H1 (cell line): ENCODE measurements at regions not wholly inside any gene's neighbourhood (a gene's known extent, or its start where the extent isn't known, plus 50 kb on each side); places are given as distances from the start of the nearest gene placed in this dataset.

ENCODE experiments used
- CTCF ChIA-PET: fragments of 300-600 bp; sonication (Branson Sonifier 250); formaldehyde crosslinking; loops from one replicate; lab custom pipeline; 2021; ENCODE audit not compliant: partially characterized antibody; lab: Charles Lee
- POLR2A ChIA-PET: fragments of 300-600 bp; sonication (Branson Sonifier 250); formaldehyde crosslinking; loops from one replicate; lab custom pipeline; 2021; ENCODE audit warnings: inconsistent platforms; ENCODE audit not compliant: partially characterized antibody; lab: Charles Lee
- DNase-seq, 2 experiments: peaks; one replicate each; pipeline versions ENCODE4 v3.0.0 to v3.0.0-alpha.2; 2010 to 2022; ENCODE audit warnings: low spot score in 2 of 2, low read depth in 1 of 2, mixed read lengths in 1 of 2
- FAIRE-seq: peaks from 2 replicates; lab custom pipeline; 2011; peaks lifted over from hg19 to GRCh38; lab: Jason Lieb, UNC
- H2AFZ ChIP-seq: 2 replicates; pipeline ENCODE4 v1.8.1; 2012; ENCODE audit warnings: low read length, inconsistent platforms
- H2AK5ac ChIP-seq: 2 replicates; pipeline ENCODE4 v1.6.1; 2013; ENCODE audit warnings: low read depth, low read length
- H2BK120ac ChIP-seq: replicated peaks from 2 replicates; pipeline ENCODE3; 2013; ENCODE audit warnings: low read depth, low read length, inconsistent platforms
- H2BK12ac ChIP-seq: 2 replicates; pipeline ENCODE4 v1.6.1; 2013; ENCODE audit warnings: low read depth, low read length
- H2BK15ac ChIP-seq: 2 replicates; pipeline ENCODE4 v1.6.1; 2013; ENCODE audit warnings: low read length
- H2BK20ac ChIP-seq: 2 replicates; pipeline ENCODE4 v1.6.1; 2013; ENCODE audit warnings: low read length
- H2BK5ac ChIP-seq: 2 replicates; pipeline ENCODE4 v1.6.1; 2013; ENCODE audit warnings: low read depth, low read length
- H3K14ac ChIP-seq: 2 replicates; pipeline ENCODE4 v1.6.1; 2013; ENCODE audit warnings: inconsistent platforms; ENCODE audit not compliant: insufficient read length
- H3K18ac ChIP-seq: 2 replicates; pipeline ENCODE4 v1.6.1; 2013; ENCODE audit warnings: low read length; ENCODE audit errors: extremely low read depth
- H3K23ac ChIP-seq: 2 replicates; pipeline ENCODE4 v1.6.1; 2013; ENCODE audit warnings: inconsistent platforms; ENCODE audit not compliant: insufficient read length
- H3K23me2 ChIP-seq: 2 replicates; pipeline ENCODE4 v1.6.1; 2013; ENCODE audit warnings: low read depth, low read length
- H3K27ac ChIP-seq: 2 replicates; pipeline ENCODE4 v1.6.1; 2011; ENCODE audit warnings: low read depth, low read length, inconsistent platforms
- H3K27me3 ChIP-seq, 4 experiments: replicated peaks in 1 of 4; 1 replicate in 1 of 4; 2 replicates in 3 of 4; pipeline versions ENCODE4 v1.6.1 to v1.8.1; 2011 to 2013; ENCODE audit warnings: low read length in 3 of 4, mild to moderate bottlenecking in 3 of 4, inconsistent platforms in 2 of 4, mixed read lengths in 2 of 4, moderate library complexity in 1 of 4; ENCODE audit not compliant: control insufficient read depth in 3 of 4, insufficient read depth in 3 of 4; ENCODE audit errors: extremely low read depth in 1 of 4
- H3K36me3 ChIP-seq, 4 experiments: 2 replicates each; pipeline versions ENCODE4 v1.6.1 to v1.8.1; 2011 to 2013; ENCODE audit warnings: mild to moderate bottlenecking in 4 of 4, low read length in 3 of 4, moderate library complexity in 2 of 4, control low read depth in 1 of 4, inconsistent platforms in 1 of 4; ENCODE audit not compliant: insufficient read depth in 4 of 4, control insufficient read depth in 2 of 4
- H3K4ac ChIP-seq: replicated peaks from 2 replicates; pipeline ENCODE3; 2013; ENCODE audit warnings: low read length, low read depth, mixed read lengths, inconsistent platforms; ENCODE audit not compliant: insufficient read length
- H3K4me1 ChIP-seq, 4 experiments: replicated peaks in 1 of 4; 1 replicate in 1 of 4; 2 replicates in 3 of 4; pipeline versions ENCODE4 v1.6.1 to v1.8.1; 2011 to 2013; ENCODE audit warnings: low read length in 3 of 4, inconsistent platforms in 2 of 4, mixed read lengths in 1 of 4; ENCODE audit not compliant: insufficient read depth in 4 of 4, control insufficient read depth in 3 of 4
- H3K4me2 ChIP-seq, 2 experiments: 2 replicates each; pipeline versions ENCODE4 v1.6.1 to v1.8.1; 2011 to 2013; ENCODE audit warnings: low read depth in 2 of 2, low read length in 2 of 2, control low read depth in 1 of 2, inconsistent platforms in 1 of 2, mild to moderate bottlenecking in 1 of 2; ENCODE audit not compliant: insufficient read depth in 1 of 2
- H3K4me3 ChIP-seq, 4 experiments: fragments of 200-600, 300-600 bp in 1 of 4; sonication (generic), shearing (Covaris generic), sonication (Bioruptor Twin) in 1 of 4; 2 replicates each; pipeline versions ENCODE4 v1.5.1 to v1.8.1; 2011 to 2016; ENCODE audit warnings: low read length in 4 of 4, low read depth in 3 of 4, control low read depth in 2 of 4, inconsistent platforms in 2 of 4, mild to moderate bottlenecking in 2 of 4, mixed read lengths in 1 of 4, moderate library complexity in 1 of 4; ENCODE audit not compliant: insufficient read depth in 2 of 4; ENCODE audit errors: extremely low read depth in 1 of 4
- H3K56ac ChIP-seq: replicated peaks from 2 replicates; pipeline ENCODE3; 2013; ENCODE audit warnings: low read depth, mild to moderate bottlenecking, mixed read lengths, low read length, inconsistent platforms; ENCODE audit not compliant: insufficient read length
- H3K79me1 ChIP-seq: 2 replicates; pipeline ENCODE4 v1.6.1; 2013; ENCODE audit warnings: low read depth, low read length, control low read depth
- H3K79me2 ChIP-seq, 2 experiments: 2 replicates each; pipeline versions ENCODE4 v1.6.1 to v1.8.1; 2012 to 2013; ENCODE audit warnings: low read length in 2 of 2, mild to moderate bottlenecking in 2 of 2, inconsistent platforms in 1 of 2; ENCODE audit not compliant: insufficient read depth in 2 of 2, control insufficient read depth in 1 of 2
- H3K9ac ChIP-seq, 4 experiments: replicated peaks in 1 of 4; 1 replicate in 1 of 4; 2 replicates in 3 of 4; pipeline versions ENCODE4 v1.6.1 to v1.8.1; 2011 to 2013; ENCODE audit warnings: low read depth in 3 of 4, low read length in 3 of 4, control low read depth in 2 of 4, mild to moderate bottlenecking in 2 of 4, moderate library complexity in 2 of 4, inconsistent platforms in 1 of 4; ENCODE audit errors: extremely low read depth in 1 of 4
- H3K9me3 ChIP-seq, 2 experiments: 2 replicates each; pipeline versions ENCODE4 v1.6.1 to v1.8.1; 2012 to 2013; ENCODE audit warnings: mild to moderate bottlenecking in 2 of 2, moderate library complexity in 2 of 2, control low read depth in 1 of 2, inconsistent platforms in 1 of 2, low read depth in 1 of 2, low read length in 1 of 2, mixed read lengths in 1 of 2; ENCODE audit not compliant: insufficient read depth in 2 of 2
- H4K20me1 ChIP-seq, 2 experiments: replicated peaks in 1 of 2; 2 replicates each; pipeline versions ENCODE3 to v1.8.1; 2011 to 2013; ENCODE audit warnings: inconsistent platforms in 2 of 2, low read length in 2 of 2, mild to moderate bottlenecking in 1 of 2; ENCODE audit not compliant: insufficient read depth in 2 of 2, control insufficient read depth in 1 of 2
- H4K5ac ChIP-seq: 2 replicates; pipeline ENCODE4 v1.6.1; 2013; ENCODE audit warnings: low read length, low read depth, mixed read lengths, inconsistent platforms; ENCODE audit not compliant: insufficient read length
- H4K8ac ChIP-seq: 2 replicates; pipeline ENCODE4 v1.8.0; 2013; ENCODE audit warnings: mild to moderate bottlenecking, moderate library complexity, low read length, inconsistent platforms; ENCODE audit not compliant: insufficient read depth; ENCODE audit errors: extremely low read depth
- H4K91ac ChIP-seq: replicated peaks from 2 replicates; pipeline ENCODE3; 2013; ENCODE audit warnings: low read length, mixed read lengths, inconsistent platforms; ENCODE audit not compliant: insufficient read length
- MAFK ChIP-seq: IDR thresholded peaks from 2 replicates; pipeline ENCODE4 v1.6.1; 2012; ENCODE audit warnings: low read depth, mild to moderate bottlenecking, improper control_type of control experiment, low read length
- TBP ChIP-seq: IDR thresholded peaks from 2 replicates; pipeline ENCODE4 v1.6.1; 2011; ENCODE audit warnings: low read depth, low read length, improper control_type of control experiment
- WGBS, 2 experiments: shearing (Covaris generic) in 1 of 2; methylation state at CpG; one replicate each; pipeline versions ENCODE4 v1.1.6 to v1.1.7; 2013 to 2015; ENCODE audit warnings: low lambda C conversion rate in 2 of 2, mixed read lengths in 2 of 2, inconsistent platforms in 1 of 2, low coverage in 1 of 2, missing lambda C conversion rate in 1 of 2; ENCODE audit not compliant: insufficient replicate concordance in 2 of 2, insufficient coverage in 1 of 2, insufficient read length in 1 of 2; ENCODE audit errors: extremely low coverage in 1 of 2, missing lambda C conversion rate in 1 of 2; 5-methylcytosine and 5-hydroxymethylcytosine counted together
- TF ChIP-seq, protein P1 (sequence below), 3 experiments: IDR thresholded peaks; 1 replicate in 2 of 3; 2 replicates in 1 of 3; pipeline versions ENCODE4 v1.5.1 to v1.6.1; 2011; ENCODE audit warnings: low read length in 3 of 3, mild to moderate bottlenecking in 3 of 3, inconsistent platforms in 2 of 3, low read depth in 1 of 3, moderate library complexity in 1 of 3; ENCODE audit not compliant: insufficient read depth in 1 of 3; ENCODE audit errors: control extremely low read depth in 1 of 3

GRCh38 chr2:150136401-150136800 lies 351.1 kb downstream of the RND3 start:
- no peaks in the 10 kb centered on the region for H3K79me2 ChIP-seq
- H3K36me3 ChIP-seq = no peaks in the 10 kb centered on the region
- H3K4me1 ChIP-seq = peaks cover 0 to 3% (median 0%) of the 10 kb centered on the region in 4 experiments; a peak in 1 of 7 replicates
- no peak overlapping the region for H3K18ac ChIP-seq
- H3K27ac ChIP-seq = no peak overlapping the region
- H3K56ac ChIP-seq = no peak overlapping the region
- H3K79me1 ChIP-seq = no peaks in the 10 kb centered on the region
- H3K23me2 ChIP-seq = no peaks in the 10 kb centered on the region
- WGBS, 2 experiments = 92% methylated on average over 3 of the region's 3 CpGs; no CpG with 5 or more reads in 1 of the 2 experiments
- H3K23ac ChIP-seq = no peak overlapping the region
- TF ChIP-seq MAFK (peak; percentile 54; the same call in 1 of the 2 replicates), TBP (no peak)
- TF ChIP-seq, protein P1, sequence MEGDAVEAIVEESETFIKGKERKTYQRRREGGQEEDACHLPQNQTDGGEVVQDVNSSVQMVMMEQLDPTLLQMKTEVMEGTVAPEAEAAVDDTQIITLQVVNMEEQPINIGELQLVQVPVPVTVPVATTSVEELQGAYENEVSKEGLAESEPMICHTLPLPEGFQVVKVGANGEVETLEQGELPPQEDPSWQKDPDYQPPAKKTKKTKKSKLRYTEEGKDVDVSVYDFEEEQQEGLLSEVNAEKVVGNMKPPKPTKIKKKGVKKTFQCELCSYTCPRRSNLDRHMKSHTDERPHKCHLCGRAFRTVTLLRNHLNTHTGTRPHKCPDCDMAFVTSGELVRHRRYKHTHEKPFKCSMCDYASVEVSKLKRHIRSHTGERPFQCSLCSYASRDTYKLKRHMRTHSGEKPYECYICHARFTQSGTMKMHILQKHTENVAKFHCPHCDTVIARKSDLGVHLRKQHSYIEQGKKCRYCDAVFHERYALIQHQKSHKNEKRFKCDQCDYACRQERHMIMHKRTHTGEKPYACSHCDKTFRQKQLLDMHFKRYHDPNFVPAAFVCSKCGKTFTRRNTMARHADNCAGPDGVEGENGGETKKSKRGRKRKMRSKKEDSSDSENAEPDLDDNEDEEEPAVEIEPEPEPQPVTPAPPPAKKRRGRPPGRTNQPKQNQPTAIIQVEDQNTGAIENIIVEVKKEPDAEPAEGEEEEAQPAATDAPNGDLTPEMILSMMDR (IDR thresholded peaks at IDR 0.05; ENCODE audit: control extremely low read depth in 1 of 3, insufficient read depth in 1 of 3, low read depth in 1 of 3, low read length in 3 of 3) = peak in 1 of 3 experiments; percentile 9; a peak in 1 of 4 replicates
- no peaks in the 10 kb centered on the region for H4K20me1 ChIP-seq
- no peak overlapping the region for H2BK20ac ChIP-seq
- H3K27me3 ChIP-seq = no peaks in the 10 kb centered on the region
- ChIA-PET CTCF (no interaction called here), POLR2A (no interaction called here)
- no peak overlapping the region for H2AFZ ChIP-seq
- H2AK5ac ChIP-seq = no peak overlapping the region
- DNase-seq (no peak), FAIRE-seq (no peak)
- no peak overlapping the region for H4K8ac ChIP-seq
- H2BK120ac ChIP-seq = no peak overlapping the region
- H3K14ac ChIP-seq = no peak overlapping the region
- H3K4me2 ChIP-seq = no peak overlapping the region
- no peak overlapping the region for H3K9ac ChIP-seq
- H3K4me3 ChIP-seq = no peak overlapping the region
- no peak overlapping the region for H2BK12ac ChIP-seq
- no peak overlapping the region for H2BK15ac ChIP-seq
- H4K91ac ChIP-seq = no peak overlapping the region
- no peak overlapping the region for H4K5ac ChIP-seq
- H3K4ac ChIP-seq = no peak overlapping the region
- H3K9me3 ChIP-seq = no peaks in the 10 kb centered on the region
- H2BK5ac ChIP-seq = no peak overlapping the region
